ENCODE measurements at regions not wholly inside any gene's neighbourhood (a gene's known extent, or its start where the extent isn't known, plus 50 kb on each side); places are given as distances from the start of the nearest gene placed in this dataset.

GRCh38 chr2:107013884-107014283 is 127.9 kb upstream of the ST6GAL2 start:
- no peaks in the 10 kb centered on the region for H3K4me1 Mint-ChIP-seq (ENCODE audit: low read depth in 2 of 2)
- H3K4me3 Mint-ChIP-seq: no peak overlapping the region
- H3K27ac Mint-ChIP-seq: no peak overlapping the region
- peaks cover 5 to 12% of the 10 kb centered on the region in 2 donors for H3K9me3 Mint-ChIP-seq
- ATAC-seq (replicated peaks) (no peak), DNase-seq (no peak)
- H3K27me3 Mint-ChIP-seq: no peaks in the 10 kb centered on the region
- H3K36me3 Mint-ChIP-seq (ENCODE audit: insufficient read depth): no peaks in the 10 kb centered on the region

GRCh38 chr2:107018366-107018765 is 132.4 kb upstream of the ST6GAL2 start:
- DNase-seq: no peak
- Mint-ChIP-seq H3K4me3 (no peak overlapping the region), H3K27me3 (no peaks in the 10 kb centered on the region), H3K27ac (no peak overlapping the region), H3K4me1 (ENCODE audit: low read depth in 2 of 2) (no peaks in the 10 kb centered on the region), H3K9me3 (peaks cover 7 to 8% of the 10 kb centered on the region in 2 donors), H3K36me3 (ENCODE audit: insufficient read depth) (no peaks in the 10 kb centered on the region)
- ATAC-seq (replicated peaks): no peak

GRCh38 chr2:107020392-107020791 is 134.4 kb upstream of the ST6GAL2 start:
- no peak overlapping the region for H3K4me3 Mint-ChIP-seq
- no peaks in the 10 kb centered on the region for H3K4me1 Mint-ChIP-seq (ENCODE audit: low read depth in 2 of 2)
- no peaks in the 10 kb centered on the region for H3K36me3 Mint-ChIP-seq (ENCODE audit: insufficient read depth)
- peaks cover 11 to 16% of the 10 kb centered on the region in 2 donors for H3K9me3 Mint-ChIP-seq
- no peak overlapping the region for H3K27ac Mint-ChIP-seq
- ATAC-seq (replicated peaks) (no peak), DNase-seq (no peak)
- no peaks in the 10 kb centered on the region for H3K27me3 Mint-ChIP-seq

- Mint-ChIP-seq H3K36me3 (ENCODE audit: insufficient read depth) (no peaks in the 10 kb centered on the region), H3K9me3 (peaks cover 9 to 13% of the 10 kb centered on the region in 2 donors), H3K27ac (no peak overlapping the region), H3K4me1 (ENCODE audit: low read depth in 2 of 2) (no peaks in the 10 kb centered on the region), H3K27me3 (no peaks in the 10 kb centered on the region), H3K4me3 (no peak overlapping the region)
- ATAC-seq (replicated peaks): no peak
- no peak for DNase-seq
Observed at GRCh38 chr2:107024269-107024668, 138.3 kb upstream of the ST6GAL2 start.

- Mint-ChIP-seq H3K27ac (no peak overlapping the region), H3K27me3 (no peaks in the 10 kb centered on the region), H3K9me3 (peaks cover 9 to 13% of the 10 kb centered on the region in 2 donors), H3K36me3 (ENCODE audit: insufficient read depth) (no peaks in the 10 kb centered on the region), H3K4me3 (no peak overlapping the region), H3K4me1 (ENCODE audit: low read depth in 2 of 2) (no peaks in the 10 kb centered on the region)
- ATAC-seq (replicated peaks) (no peak), DNase-seq (no peak)
Observed at GRCh38 chr2:107025291-107025857, 139.4 kb upstream of the ST6GAL2 start.

GRCh38 chr2:107025869-107026380 is 140.0 kb upstream of the ST6GAL2 start:
- no peaks in the 10 kb centered on the region for H3K4me1 Mint-ChIP-seq (ENCODE audit: low read depth in 2 of 2)
- H3K27ac Mint-ChIP-seq: no peak overlapping the region
- H3K27me3 Mint-ChIP-seq: no peaks in the 10 kb centered on the region
- no peak overlapping the region for H3K4me3 Mint-ChIP-seq
- H3K9me3 Mint-ChIP-seq: peaks cover 9 to 13% of the 10 kb centered on the region in 2 donors
- H3K36me3 Mint-ChIP-seq (ENCODE audit: insufficient read depth): no peaks in the 10 kb centered on the region
- no peak for ATAC-seq (replicated peaks)
- DNase-seq: no peak

- no peaks in the 10 kb centered on the region for H3K36me3 Mint-ChIP-seq (ENCODE audit: insufficient read depth)
- H3K4me1 Mint-ChIP-seq (ENCODE audit: low read depth in 2 of 2): no peaks in the 10 kb centered on the region
- H3K4me3 Mint-ChIP-seq: no peak overlapping the region
- ATAC-seq (replicated peaks): no peak
- H3K9me3 Mint-ChIP-seq: peaks cover 9 to 13% of the 10 kb centered on the region in 2 donors
- H3K27ac Mint-ChIP-seq: no peak overlapping the region
- no peaks in the 10 kb centered on the region for H3K27me3 Mint-ChIP-seq
- DNase-seq: no peak
Observed at GRCh38 chr2:107027205-107027604, 141.2 kb upstream of the ST6GAL2 start.

- H3K27ac Mint-ChIP-seq: no peak overlapping the region
- ATAC-seq (replicated peaks): no peak
- H3K36me3 Mint-ChIP-seq (ENCODE audit: insufficient read depth): no peaks in the 10 kb centered on the region
- no peaks in the 10 kb centered on the region for H3K27me3 Mint-ChIP-seq
- peaks cover 9 to 10% of the 10 kb centered on the region in 2 donors for H3K9me3 Mint-ChIP-seq
- no peak for DNase-seq
- H3K4me1 Mint-ChIP-seq (ENCODE audit: low read depth in 2 of 2): no peaks in the 10 kb centered on the region
- no peak overlapping the region for H3K4me3 Mint-ChIP-seq
Observed at GRCh38 chr2:107027810-107028209, 141.8 kb upstream of the ST6GAL2 start.

GRCh38 chr2:107028661-107029060 is 142.7 kb upstream of the ST6GAL2 start:
- H3K27me3 Mint-ChIP-seq: no peaks in the 10 kb centered on the region
- no peaks in the 10 kb centered on the region for H3K4me1 Mint-ChIP-seq (ENCODE audit: low read depth in 2 of 2)
- ATAC-seq (replicated peaks): no peak
- DNase-seq: no peak
- no peaks in the 10 kb centered on the region for H3K36me3 Mint-ChIP-seq (ENCODE audit: insufficient read depth)
- H3K27ac Mint-ChIP-seq: no peak overlapping the region
- H3K9me3 Mint-ChIP-seq: peaks cover 9 to 10% of the 10 kb centered on the region in 2 donors
- H3K4me3 Mint-ChIP-seq: no peak overlapping the region

- no peaks in the 10 kb centered on the region for H3K36me3 Mint-ChIP-seq (ENCODE audit: insufficient read depth)
- no peak overlapping the region for H3K27ac Mint-ChIP-seq
- no peaks in the 10 kb centered on the region for H3K27me3 Mint-ChIP-seq
- H3K9me3 Mint-ChIP-seq: peaks cover 9 to 30% of the 10 kb centered on the region in 2 donors
- H3K4me1 Mint-ChIP-seq (ENCODE audit: low read depth in 2 of 2): no peaks in the 10 kb centered on the region
- ATAC-seq (replicated peaks): no peak
- no peak for DNase-seq
- no peak overlapping the region for H3K4me3 Mint-ChIP-seq
Observed at GRCh38 chr2:107036293-107036692, 150.3 kb upstream of the ST6GAL2 start.

GRCh38 chr2:107062173-107062572 is 176.2 kb upstream of the ST6GAL2 start:
- no peaks in the 10 kb centered on the region for H3K27me3 Mint-ChIP-seq
- H3K4me3 Mint-ChIP-seq: no peak overlapping the region
- H3K27ac Mint-ChIP-seq: no peak overlapping the region
- DNase-seq (no peak), ATAC-seq (replicated peaks) (no peak)
- H3K4me1 Mint-ChIP-seq (ENCODE audit: low read depth in 2 of 2): no peaks in the 10 kb centered on the region
- peaks cover 5 to 7% of the 10 kb centered on the region in 2 donors for H3K9me3 Mint-ChIP-seq
- no peaks in the 10 kb centered on the region for H3K36me3 Mint-ChIP-seq (ENCODE audit: insufficient read depth)

- H3K4me1 Mint-ChIP-seq (ENCODE audit: low read depth in 2 of 2): no peaks in the 10 kb centered on the region
- H3K27ac Mint-ChIP-seq: no peak overlapping the region
- H3K27me3 Mint-ChIP-seq: no peaks in the 10 kb centered on the region
- ATAC-seq (replicated peaks) (no peak), DNase-seq (no peak)
- H3K4me3 Mint-ChIP-seq: no peak overlapping the region
- no peaks in the 10 kb centered on the region for H3K36me3 Mint-ChIP-seq (ENCODE audit: insufficient read depth)
- H3K9me3 Mint-ChIP-seq: peaks cover 5 to 9% of the 10 kb centered on the region in 2 donors
Observed at GRCh38 chr2:107062599-107063220, 176.7 kb upstream of the ST6GAL2 start.

- H3K4me3 Mint-ChIP-seq: no peak overlapping the region
- no peaks in the 10 kb centered on the region for H3K27me3 Mint-ChIP-seq
- no peak overlapping the region for H3K27ac Mint-ChIP-seq
- H3K36me3 Mint-ChIP-seq (ENCODE audit: insufficient read depth): no peaks in the 10 kb centered on the region
- peaks cover 5 to 14% of the 10 kb centered on the region in 2 donors for H3K9me3 Mint-ChIP-seq
- DNase-seq (no peak), ATAC-seq (replicated peaks) (no peak)
- no peaks in the 10 kb centered on the region for H3K4me1 Mint-ChIP-seq (ENCODE audit: low read depth in 2 of 2)
Observed at GRCh38 chr2:107063228-107063627, 177.3 kb upstream of the ST6GAL2 start.

- ATAC-seq (replicated peaks) (no peak), DNase-seq (no peak)
- Mint-ChIP-seq H3K4me1 (ENCODE audit: low read depth in 2 of 2) (no peaks in the 10 kb centered on the region), H3K27ac (no peak overlapping the region), H3K36me3 (ENCODE audit: insufficient read depth) (no peaks in the 10 kb centered on the region), H3K4me3 (no peak overlapping the region), H3K9me3 (peaks cover 7 to 25% of the 10 kb centered on the region in 2 donors), H3K27me3 (no peaks in the 10 kb centered on the region)
Observed at GRCh38 chr2:107064750-107065149, 178.8 kb upstream of the ST6GAL2 start.

Measured in effector memory CD8-positive, alpha-beta T cell (primary cell).